HepG2 (cell line): ENCODE measurements at regions not wholly inside any gene's neighbourhood (a gene's known extent, or its start where the extent isn't known, plus 50 kb on each side); places are given as distances from the start of the nearest gene placed in this dataset.
A peak's percentile ranks its signal among the peaks of the same experiment; 100 is the strongest.

Source experiments
- AHDC1 ChIP-seq: sonication (generic); formaldehyde crosslinking; IDR thresholded peaks from 2 replicates; pipeline ENCODE4 v1.5.1; 2020; ENCODE audit warnings: mild to moderate bottlenecking, missing genetic modification reagents, borderline replicate concordance
- ARID5B ChIP-seq: IDR thresholded peaks from 2 replicates; pipeline ENCODE4 v1.4.0; 2020; ENCODE audit warnings: mild to moderate bottlenecking, missing genetic modification reagents
- ARNTL ChIP-seq: sonication (generic); formaldehyde crosslinking; IDR thresholded peaks from 2 replicates; pipeline ENCODE4 v1.4.0; 2020; ENCODE audit warnings: mild to moderate bottlenecking, missing genetic modification reagents
- CBFB ChIP-seq: sonication (generic); formaldehyde crosslinking; IDR thresholded peaks from 2 replicates; pipeline ENCODE4 v1.4.0; 2020; ENCODE audit warnings: missing genetic modification reagents
- ELF1 ChIP-seq: sonication (generic); formaldehyde crosslinking; IDR thresholded peaks from 2 replicates; pipeline ENCODE4 v1.4.0; 2020; ENCODE audit warnings: missing genetic modification reagents
- ERF ChIP-seq: IDR thresholded peaks from 2 replicates; pipeline ENCODE4 v1.6.1; 2018; ENCODE audit warnings: missing biosample characterization, missing genetic modification reagents
- FOXA3 ChIP-seq: IDR thresholded peaks from 2 replicates; pipeline ENCODE4 v1.6.1; 2016; ENCODE audit warnings: missing genetic modification reagents, missing compliant biosample characterization
- FOXK1 ChIP-seq: sonication (generic); formaldehyde crosslinking; IDR thresholded peaks from 2 replicates; pipeline ENCODE4 v1.4.0; 2020; ENCODE audit warnings: low read depth, missing genetic modification reagents, borderline replicate concordance
- FOXP1 ChIP-seq, 2 experiments: fragments of 450-650 bp in 1 of 2; IDR thresholded peaks; 2 replicates each; pipeline ENCODE4 v1.6.1; 2017 to 2018; ENCODE audit warnings: antibody characterized with exemption in 1 of 2
- HNRNPK ChIP-seq: fragments of 200-400 bp; formaldehyde crosslinking; IDR thresholded peaks from 2 replicates; pipeline ENCODE4 v1.6.1; 2018; ENCODE audit warnings: low read length, low read depth, moderate library complexity, mild to moderate bottlenecking; ENCODE audit not compliant: poor library complexity, severe bottlenecking
- HNRNPUL1 ChIP-seq: fragments of 200-400 bp; formaldehyde crosslinking; IDR thresholded peaks from 2 replicates; pipeline ENCODE4 v1.6.1; 2017; ENCODE audit warnings: low read depth, mild to moderate bottlenecking, low read length, moderate library complexity
- KLF13 ChIP-seq: sonication (generic); formaldehyde crosslinking; IDR thresholded peaks from 2 replicates; pipeline ENCODE4 v1.4.0; 2020; ENCODE audit warnings: mild to moderate bottlenecking, missing genetic modification reagents
- MED1 ChIP-seq: sonication (generic); formaldehyde crosslinking; IDR thresholded peaks from 2 replicates; pipeline ENCODE4 v1.4.0; 2020; ENCODE audit warnings: missing genetic modification reagents
- NCOA1 ChIP-seq: sonication (generic); formaldehyde crosslinking; IDR thresholded peaks from 2 replicates; pipeline ENCODE4 v1.9.0; 2021; ENCODE audit warnings: missing genetic modification reagents
- NR2F6 ChIP-seq, 2 experiments: IDR thresholded peaks; 2 replicates each; pipeline ENCODE4 v1.6.1; 2016; ENCODE audit warnings: antibody characterized with exemption in 1 of 2, mild to moderate bottlenecking in 1 of 2
- SIX1 ChIP-seq: sonication (generic); formaldehyde crosslinking; IDR thresholded peaks from 2 replicates; pipeline ENCODE4 v1.4.0; 2020; ENCODE audit warnings: missing genetic modification reagents, borderline replicate concordance
- SOX13 ChIP-seq, 3 experiments: fragments of 450-650 bp in 1 of 3; sonication (generic) in 1 of 3; formaldehyde crosslinking in 1 of 3; IDR thresholded peaks in 2 of 3; conservative IDR thresholded peaks in 1 of 3; 2 replicates each; pipeline versions ENCODE4 v1.5.0 to v1.6.1; 2016 to 2020; ENCODE audit warnings: antibody characterized with exemption in 1 of 3, mild to moderate bottlenecking in 1 of 3, missing compliant biosample characterization in 1 of 3, missing genetic modification reagents in 1 of 3, moderate library complexity in 1 of 3
- SOX5 ChIP-seq: IDR thresholded peaks from 2 replicates; pipeline ENCODE4 v1.6.1; 2016; ENCODE audit warnings: borderline replicate concordance
- SRF ChIP-seq: IDR thresholded peaks from 2 replicates; pipeline ENCODE4 v1.6.1; 2011; ENCODE audit warnings: mild to moderate bottlenecking, low read depth, low read length, moderate library complexity
- ZMYM2 ChIP-seq: sonication (generic); formaldehyde crosslinking; IDR thresholded peaks from 2 replicates; pipeline ENCODE4 v1.8.0; 2022; ENCODE audit warnings: mild to moderate bottlenecking, missing genetic modification reagents
- ZNF124 ChIP-seq: sonication (generic); formaldehyde crosslinking; IDR thresholded peaks from 2 replicates; pipeline ENCODE4 v1.4.0; 2020; ENCODE audit warnings: missing genetic modification reagents
- ZNF20 ChIP-seq: sonication (generic); formaldehyde crosslinking; IDR thresholded peaks from 2 replicates; pipeline ENCODE4 v1.4.0; 2020; ENCODE audit warnings: mild to moderate bottlenecking, moderate library complexity, missing genetic modification reagents
- ZNF292 ChIP-seq: sonication (generic); formaldehyde crosslinking; IDR thresholded peaks from 2 replicates; pipeline ENCODE4 v1.8.1; 2022; ENCODE audit warnings: mild to moderate bottlenecking, low read depth, missing genetic modification reagents, borderline replicate concordance

GRCh38 chr20:52025938-52026337 is 165.6 kb downstream of the ZFP64 start (continued):
- peak; percentile 67 for TF ChIP-seq FOXA3
- TF ChIP-seq SOX5 (CRISPR knock-in tag), result peak; percentile 50; the same call in 1 of the 2 replicates
- no peak for TF ChIP-seq KLF13
- no peak for TF ChIP-seq ELF1 (CRISPR knock-in tag)
- TF ChIP-seq FOXK1 (CRISPR knock-in tag), result 0 out of 2 replicates have a peak, but pooled peaks have one; percentile 18
- TF ChIP-seq SIX1 (CRISPR knock-in tag), result peak; percentile 54; the same call in 1 of the 2 replicates
- 0 out of 2 replicates have a peak, but pooled peaks have one; percentile 37 for TF ChIP-seq ZNF124 (CRISPR knock-in tag)
- no peak for TF ChIP-seq CBFB (CRISPR knock-in tag)
- TF ChIP-seq SRF, result no peak
- TF ChIP-seq ERF (CRISPR knock-in tag), result peak; percentile 28; the same call in 1 of the 2 replicates
- no peak for TF ChIP-seq FOXP1 (IDR thresholded peaks at IDR 0.05)
- TF ChIP-seq FOXP1 (CRISPR knock-in tag; IDR thresholded peaks at IDR 0.05), result peak; percentile 62; the same call in 1 of the 2 replicates
- TF ChIP-seq AHDC1 (CRISPR knock-in tag), result peak; percentile 49; the same call in 1 of the 2 replicates
- no peak for TF ChIP-seq ARNTL (CRISPR knock-in tag)
- no peak for TF ChIP-seq NR2F6 (IDR thresholded peaks at IDR 0.05)
- 0 out of 2 replicates have a peak, but pooled peaks have one; percentile 18 for TF ChIP-seq NR2F6 (CRISPR knock-in tag; IDR thresholded peaks at IDR 0.05)
- TF ChIP-seq ZMYM2, result no peak
- no peak for TF ChIP-seq HNRNPUL1
- TF ChIP-seq ARID5B (CRISPR knock-in tag), result peak; percentile 46
- peak; percentile 45; the same call in 1 of the 2 replicates for TF ChIP-seq ZNF292 (CRISPR knock-in tag)
- no peak for TF ChIP-seq HNRNPK
- TF ChIP-seq MED1 (CRISPR knock-in tag), result peak; percentile 74
- TF ChIP-seq ZNF20 (CRISPR knock-in tag), result no peak
- TF ChIP-seq SOX13 (IDR thresholded peaks at IDR 0.05), result no peak
- TF ChIP-seq SOX13 (CRISPR knock-in tag; conservative IDR thresholded peaks at IDR 0.05 in 1 of 2, IDR thresholded peaks at IDR 0.05 in 1 of 2), result peak in 1 of 2 experiments; percentile 53; a peak in 1 of 4 replicates
- TF ChIP-seq NCOA1, result no peak
